Stimulated activated CD4-positive, alpha-beta T cell treated with anti-CD3 and anti-CD28 coated beads, Interleukin-1b, Interleukin-23, amount 100 ng/mL, for 48 hours (primary cell): ENCODE measurements at regions not wholly inside any gene's neighbourhood (a gene's known extent, or its start where the extent isn't known, plus 50 kb on each side); places are given as distances from the start of the nearest gene placed in this dataset.

Experiments used
- DNase-seq: peaks from one replicate; pipeline ENCODE4 v3.0.0-alpha.2; 2020

GRCh38 chrX:109312757-109313156, 169.1 kb downstream of the GUCY2F start:
- DNase-seq: no peak

GRCh38 chrX:109310031-109310430, 171.9 kb downstream of the GUCY2F start:
- no peak for DNase-seq

DNA sequence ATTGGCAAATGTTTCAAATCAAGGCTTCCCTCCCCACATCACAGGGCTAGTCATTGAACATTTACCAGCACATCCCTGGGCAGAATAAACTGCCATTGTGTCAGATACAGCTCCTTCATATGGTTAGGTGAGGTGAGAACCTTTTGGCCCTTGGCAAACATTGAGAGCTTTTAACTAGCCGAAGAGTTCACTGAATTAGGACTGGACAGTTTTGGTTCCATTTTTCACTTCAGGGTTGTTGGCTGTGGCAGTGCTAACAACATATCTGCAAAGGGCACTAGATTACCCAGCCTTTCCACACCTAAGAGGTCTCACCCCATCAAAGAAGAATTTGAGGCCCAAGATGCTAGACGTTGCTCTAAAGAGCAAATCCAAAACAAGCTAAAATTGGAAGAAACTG, 180.7 kb downstream of the GUCY2F start:
- DNase-seq: no peak

GRCh38 chrX:109300415-109300814, 181.5 kb downstream of the GUCY2F start:
- no peak for DNase-seq

DNA sequence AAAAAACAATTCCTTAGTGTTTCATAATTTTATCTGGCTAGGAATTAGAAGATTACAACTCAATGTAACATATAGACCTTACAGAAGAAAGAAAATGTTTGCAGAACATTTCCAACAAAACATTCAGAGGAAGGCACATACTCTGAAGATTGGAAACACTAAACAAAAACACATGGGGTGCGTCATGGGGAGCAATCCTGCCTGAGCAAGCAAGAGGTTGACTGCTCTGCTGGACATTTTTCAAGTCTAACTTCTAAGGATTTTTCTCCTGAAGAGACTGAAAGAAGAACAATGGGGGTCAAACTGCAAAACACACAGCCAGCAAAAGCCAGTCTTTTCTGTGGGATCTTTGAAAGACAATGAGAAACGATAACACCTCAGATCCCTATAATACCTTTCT, 182.8 kb downstream of the GUCY2F start:
- DNase-seq: no peak

DNA sequence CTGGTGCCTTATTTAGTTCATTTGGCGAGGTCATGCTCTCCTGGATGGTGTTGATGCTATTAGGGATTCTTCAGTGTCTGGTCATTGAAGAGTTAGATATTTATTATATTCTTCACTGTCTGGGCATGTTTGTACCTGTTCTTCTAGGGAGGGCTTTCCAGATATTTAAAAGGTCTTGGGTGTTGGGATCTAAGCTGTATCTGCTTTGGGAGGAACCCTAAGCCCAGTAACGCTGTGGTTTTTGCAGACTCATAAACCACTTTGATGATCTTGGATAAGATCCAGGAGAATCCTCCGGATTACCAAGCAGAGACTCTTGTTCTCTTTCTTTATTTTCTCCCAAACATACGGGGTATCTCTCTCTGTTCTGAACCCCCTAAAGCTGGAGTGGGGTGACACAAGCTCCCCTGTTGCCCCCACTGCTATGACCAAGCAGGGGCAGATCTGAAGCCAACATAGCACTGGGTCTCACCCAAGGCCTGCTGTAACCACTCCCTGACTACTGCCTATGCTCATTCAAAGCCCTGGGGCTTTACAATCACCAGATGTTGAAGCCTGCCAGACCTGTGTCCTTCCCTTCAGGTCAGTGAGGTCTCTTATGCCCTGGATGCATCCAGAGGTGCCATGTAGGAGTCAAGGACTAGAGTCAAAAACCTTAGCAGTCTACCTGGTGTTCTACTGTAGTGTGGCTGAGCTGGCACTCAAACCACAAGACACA, 187.6 kb downstream of the GUCY2F start:
- no peak for DNase-seq

GRCh38 chrX:109283870-109284269, 198.0 kb downstream of the GUCY2F start:
- DNase-seq: no peak

- no peak for DNase-seq
These were observed 200.2 kb downstream of the GUCY2F start for GRCh38 chrX:109281483-109282275.

DNA sequence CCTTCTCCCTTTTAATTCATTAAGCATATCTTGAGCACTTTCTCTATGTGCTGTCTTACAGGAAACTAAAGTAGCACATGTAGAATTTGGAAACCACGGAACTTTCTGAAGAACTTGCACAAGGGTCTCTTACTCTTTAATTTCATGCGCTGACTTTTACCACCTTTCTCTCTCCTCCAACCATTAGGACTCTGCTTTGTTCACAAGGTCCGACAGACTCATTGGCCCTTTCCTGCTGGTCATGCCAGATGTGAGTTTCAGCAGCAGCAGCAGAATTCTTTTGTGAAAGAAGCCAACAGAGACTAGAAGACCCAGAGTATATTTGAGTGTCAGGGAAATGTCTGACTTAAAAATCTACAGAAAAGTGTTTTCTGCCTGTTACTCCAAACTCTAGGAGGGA, 207.1 kb downstream of the GUCY2F start:
- DNase-seq: no peak

GRCh38 chrX:109270580-109271484, 211.1 kb downstream of the GUCY2F start:
- DNase-seq: peak; percentile 63

GRCh38 chrX:109268340-109268739, 213.5 kb downstream of the GUCY2F start:
- no peak for DNase-seq

DNA sequence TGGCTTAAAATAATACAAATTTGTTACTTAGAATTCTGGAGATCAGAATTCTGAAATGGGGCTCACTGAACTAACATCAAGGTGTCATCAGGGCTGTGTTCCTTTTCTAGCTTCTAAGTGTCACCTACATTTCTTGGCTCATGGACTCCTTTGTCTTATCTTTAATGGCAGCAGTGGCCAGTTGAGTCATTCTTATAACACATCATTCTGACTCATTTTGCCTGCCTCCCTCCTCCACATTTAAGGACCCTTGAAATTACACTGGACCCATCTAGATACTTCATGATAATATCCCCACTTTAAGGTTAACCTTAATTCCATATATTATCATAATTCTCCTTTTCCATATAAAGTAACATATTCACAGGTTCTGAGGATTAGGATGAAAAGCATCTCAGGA, 215.9 kb downstream of the GUCY2F start:
- DNase-seq: no peak

DNA sequence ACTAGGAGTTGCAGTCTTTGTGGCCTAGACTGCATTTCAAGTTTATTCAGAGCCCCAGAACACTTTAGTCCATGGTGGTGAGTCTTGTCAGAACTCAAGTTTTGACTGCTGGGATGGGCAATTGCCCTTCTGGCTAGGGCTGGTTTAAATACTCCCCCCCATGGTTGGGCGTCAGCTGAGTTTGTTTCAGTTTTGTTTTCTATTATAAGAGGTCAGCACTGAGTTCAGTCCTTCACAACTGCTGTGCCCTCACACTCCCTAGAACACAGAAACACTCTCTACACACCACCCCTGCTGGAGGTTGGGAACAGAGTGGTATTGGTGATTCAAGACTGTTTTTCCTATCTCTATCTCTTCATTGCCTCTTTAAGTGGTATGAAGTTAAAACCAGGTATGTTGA, 217.0 kb downstream of the GUCY2F start:
- DNase-seq: no peak

DNA sequence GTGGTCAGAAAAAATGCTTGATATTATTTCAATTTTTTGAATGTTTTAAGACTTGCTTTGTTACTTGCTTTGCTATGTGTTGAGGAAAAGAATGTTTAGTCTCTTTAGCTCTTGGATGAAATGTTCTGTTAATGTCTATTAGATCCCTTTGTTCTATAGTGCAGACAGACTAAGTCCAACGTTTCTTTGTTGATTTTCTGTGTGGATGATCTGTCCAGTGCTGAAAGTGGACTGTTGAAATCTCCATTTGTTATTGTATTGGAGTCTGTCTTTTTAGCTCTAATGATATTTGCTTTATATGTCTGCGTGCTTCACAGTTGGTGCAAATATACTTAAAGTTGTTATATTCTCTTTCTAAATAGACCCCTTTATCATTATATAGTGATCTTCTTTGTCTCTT, 220.6 kb downstream of the GUCY2F start:
- no peak for DNase-seq

- DNase-seq: no peak
These were observed 229.1 kb downstream of the GUCY2F start for GRCh38 chrX:109252789-109253188.

DNA sequence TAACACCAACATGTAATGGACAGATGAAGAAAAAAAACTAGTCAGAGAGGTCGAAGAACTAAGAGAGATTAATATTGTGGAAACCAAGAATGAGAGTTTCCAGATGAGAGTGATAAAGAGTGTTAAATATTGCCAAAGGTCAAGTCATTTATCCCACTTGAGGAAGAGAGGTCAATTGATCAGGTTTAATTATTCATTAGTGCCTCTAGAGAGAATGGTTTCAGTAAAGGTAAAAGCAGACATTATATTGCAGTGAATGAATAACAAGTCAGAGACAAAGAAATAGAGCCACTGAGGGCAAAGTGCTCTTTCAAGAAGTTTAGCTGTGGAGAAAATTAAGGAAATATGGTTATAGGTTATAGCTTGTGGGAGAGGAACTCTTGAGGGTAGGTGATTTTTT, 263.1 kb downstream of the GUCY2F start:
- DNase-seq: no peak

- no peak for DNase-seq
These were observed 282.2 kb downstream of the GUCY2F start for GRCh38 chrX:109199726-109200125.

- no peak for DNase-seq
These were observed 291.3 kb downstream of the GUCY2F start for GRCh38 chrX:109190542-109190941.

DNA sequence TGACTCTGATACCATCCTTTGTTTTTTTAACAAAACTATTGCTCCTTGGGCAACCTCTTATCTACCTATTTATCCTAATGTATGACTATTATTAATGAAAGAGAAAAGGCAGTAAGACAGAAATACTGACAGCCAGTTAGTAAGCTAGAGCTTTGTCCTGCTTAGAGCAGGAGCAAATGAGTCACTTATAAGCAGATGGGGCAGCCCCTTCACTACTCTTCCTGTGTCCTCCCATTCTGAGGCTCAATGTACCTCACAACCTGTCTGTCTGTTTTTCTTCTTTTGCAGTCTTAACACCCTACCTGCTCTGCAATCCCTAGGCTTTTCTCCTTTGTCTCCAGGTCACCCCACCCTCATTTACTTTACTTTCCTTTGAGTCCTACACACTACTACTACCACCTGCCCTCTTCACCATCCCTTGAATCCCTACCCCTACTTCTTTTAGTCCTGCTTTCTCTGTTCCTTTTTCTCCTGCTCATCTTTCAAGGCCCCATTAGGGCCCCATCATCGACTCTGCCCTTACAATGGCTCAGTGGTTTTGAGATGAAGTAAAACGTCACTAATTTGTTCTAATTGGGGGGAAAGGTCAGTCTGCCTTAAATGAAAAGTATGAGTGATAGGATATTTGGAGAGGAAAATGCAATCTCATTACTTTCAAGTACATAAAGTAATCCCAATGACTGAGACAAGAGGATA, 294.3 kb downstream of the GUCY2F start:
- no peak for DNase-seq

GRCh38 chrX:109186939-109187338, 294.9 kb downstream of the GUCY2F start:
- DNase-seq: no peak

GRCh38 chrX:109184506-109185139, 297.3 kb downstream of the GUCY2F start:
- no peak for DNase-seq

DNA sequence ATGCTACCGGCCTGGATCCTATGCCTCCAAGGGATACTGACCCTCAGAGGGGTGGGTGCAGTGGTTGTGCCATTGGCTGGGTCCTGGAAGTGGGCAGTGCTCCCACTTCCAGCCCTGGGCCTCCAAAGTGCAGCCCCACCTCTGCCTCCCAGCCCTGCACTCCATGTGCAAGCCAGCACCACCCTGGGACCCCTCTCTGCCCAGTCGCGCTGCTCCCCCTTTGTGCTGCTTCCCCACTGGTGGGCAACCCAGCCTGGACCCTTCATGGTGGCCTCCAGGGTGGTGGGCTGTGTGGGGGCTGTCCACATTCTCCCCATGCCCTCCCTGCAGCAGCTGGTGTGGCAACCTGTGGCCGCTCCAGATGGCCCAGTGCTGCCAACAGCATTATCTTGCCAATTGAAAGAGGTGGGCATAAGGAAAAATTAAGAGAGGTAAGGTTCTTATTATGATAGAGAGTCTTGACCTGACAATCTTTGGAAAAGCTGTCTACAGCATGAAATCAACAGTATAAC, 309.7 kb downstream of the GUCY2F start:
- no peak for DNase-seq
